Stromal cell of bone marrow (primary cell): ENCODE measurements at regions not wholly inside any gene's neighbourhood (a gene's known extent, or its start where the extent isn't known, plus 50 kb on each side); places are given as distances from the start of the nearest gene placed in this dataset.
"Not testable (repeated sequence)": the region's sequence is repeated elsewhere in the genome, so short reads cannot be mapped to it uniquely, and the experiment has no call there.

Source experiments
- DNase-seq: peaks from one replicate; pipeline ENCODE4 v3.0.0-alpha.2; 2012; ENCODE audit warnings: low read depth

- DNase-seq, result no peak
Measured at GRCh38 chr4:184907216-184907615, 81.4 kb upstream of the ACSL1 start.

- DNase-seq, result no peak
Measured at GRCh38 chr4:184907810-184908209, 82.0 kb upstream of the ACSL1 start.

GRCh38 chr4:184911310-184911709 is 85.5 kb upstream of the ACSL1 start:
- DNase-seq, result peak; percentile 34

GRCh38 chr4:184913356-184914143 is 87.8 kb upstream of the ACSL1 start:
- no peak for DNase-seq

GRCh38 chr4:184918799-184919198 is 93.0 kb upstream of the ACSL1 start:
- not testable (repeated sequence) for DNase-seq

GRCh38 chr4:184921456-184921855 is 95.7 kb upstream of the ACSL1 start:
- DNase-seq, result no peak

- no peak for DNase-seq
Measured at GRCh38 chr4:184922301-184922700, 96.0 kb upstream of the HELT start.

- DNase-seq, result no peak
Measured at GRCh38 chr4:184924516-184924915, 93.8 kb upstream of the HELT start.

- no peak for DNase-seq
Measured at GRCh38 chr4:184929476-184929875, 88.8 kb upstream of the HELT start.

GRCh38 chr4:184930026-184930425 is 88.3 kb upstream of the HELT start:
- no peak for DNase-seq

- no peak for DNase-seq
Measured at GRCh38 chr4:184932343-184932742, 85.9 kb upstream of the HELT start.

GRCh38 chr4:184933311-184933710 is 85.0 kb upstream of the HELT start:
- no peak for DNase-seq

GRCh38 chr4:184934184-184934583 is 84.1 kb upstream of the HELT start:
- no peak for DNase-seq

GRCh38 chr4:184934961-184935360 is 83.3 kb upstream of the HELT start:
- no peak for DNase-seq

GRCh38 chr4:184936071-184936470 is 82.2 kb upstream of the HELT start:
- no peak for DNase-seq

GRCh38 chr4:184937030-184937710 is 81.1 kb upstream of the HELT start:
- no peak for DNase-seq

GRCh38 chr4:184937745-184938144 is 80.5 kb upstream of the HELT start:
- DNase-seq, result no peak

- no peak for DNase-seq
Measured at GRCh38 chr4:184938871-184939270, 79.4 kb upstream of the HELT start.

GRCh38 chr4:184939978-184940377 is 78.3 kb upstream of the HELT start:
- DNase-seq, result no peak

- no peak for DNase-seq
Measured at GRCh38 chr4:184940500-184940899, 77.8 kb upstream of the HELT start.

- DNase-seq, result no peak
Measured at GRCh38 chr4:184941671-184942418, 76.4 kb upstream of the HELT start.

- no peak for DNase-seq
Measured at GRCh38 chr4:184942444-184943425, 75.6 kb upstream of the HELT start.
